ENCODE measurements at regions not wholly inside any gene's neighbourhood (a gene's known extent, or its start where the extent isn't known, plus 50 kb on each side); places are given as distances from the start of the nearest gene placed in this dataset.
"Not testable (repeated sequence)": the region's sequence is repeated elsewhere in the genome, so short reads cannot be mapped to it uniquely, and the experiment has no call there.

- no peak overlapping the region for H3K4me3 Mint-ChIP-seq
- peaks cover 2% of the 10 kb centered on the region for H3K36me3 Mint-ChIP-seq (ENCODE audit: insufficient read depth)
- no peaks in the 10 kb centered on the region for H3K9me3 Mint-ChIP-seq
- DNase-seq (no peak), ATAC-seq (replicated peaks) (no peak)
- no peaks in the 10 kb centered on the region for H3K27me3 Mint-ChIP-seq
- peaks cover 9 to 14% of the 10 kb centered on the region in 2 donors for H3K4me1 Mint-ChIP-seq (ENCODE audit: low read depth in 2 of 2)
- H3K27ac Mint-ChIP-seq, result no peak overlapping the region
Measured at GRCh38 chr3:187850258-187850921, 105.1 kb upstream of the BCL6 start.

GRCh38 chr3:187852842-187853730, 107.8 kb upstream of the BCL6 start:
- H3K9me3 Mint-ChIP-seq, result no peaks in the 10 kb centered on the region

GRCh38 chr3:187855131-187855530, 109.9 kb upstream of the BCL6 start:
- no peak overlapping the region for H3K27ac Mint-ChIP-seq
- peaks cover 2% of the 10 kb centered on the region for H3K36me3 Mint-ChIP-seq (ENCODE audit: insufficient read depth)
- peaks cover 8% of the 10 kb centered on the region in 2 donors for H3K4me1 Mint-ChIP-seq (ENCODE audit: low read depth in 2 of 2)
- DNase-seq (no peak), ATAC-seq (replicated peaks) (no peak)
- no peak overlapping the region for H3K4me3 Mint-ChIP-seq
- H3K27me3 Mint-ChIP-seq, result no peaks in the 10 kb centered on the region
- H3K9me3 Mint-ChIP-seq, result no peaks in the 10 kb centered on the region

More at GRCh38 chr3:187852842-187853730, 107.8 kb upstream of the BCL6 start:
- Mint-ChIP-seq H3K27ac (peak overlapping the region in 1 of 2 donors; percentile 6), H3K4me3 (no peak overlapping the region), H3K36me3 (ENCODE audit: insufficient read depth) (peaks cover 2% of the 10 kb centered on the region), H3K4me1 (ENCODE audit: low read depth in 2 of 2) (peaks cover 9 to 14% of the 10 kb centered on the region in 2 donors), H3K27me3 (no peaks in the 10 kb centered on the region)
- DNase-seq, result no peak
- no peak for ATAC-seq (replicated peaks)

- Mint-ChIP-seq H3K27ac (no peak overlapping the region), H3K4me1 (ENCODE audit: low read depth in 2 of 2) (no peaks in the 10 kb centered on the region), H3K9me3 (peaks cover 0 to 4% of the 10 kb centered on the region in 2 donors), H3K4me3 (no peak overlapping the region), H3K36me3 (ENCODE audit: insufficient read depth) (peaks cover 2% of the 10 kb centered on the region), H3K27me3 (no peaks in the 10 kb centered on the region)
- DNase-seq (no peak), ATAC-seq (replicated peaks) (no peak)
Measured at GRCh38 chr3:187856555-187856954, 111.3 kb upstream of the BCL6 start.

GRCh38 chr3:187858041-187858440, 112.8 kb upstream of the BCL6 start:
- ATAC-seq (replicated peaks), result no peak
- no peak for DNase-seq
- Mint-ChIP-seq H3K9me3 (peaks cover 0 to 4% of the 10 kb centered on the region in 2 donors), H3K4me1 (ENCODE audit: low read depth in 2 of 2) (no peaks in the 10 kb centered on the region), H3K36me3 (ENCODE audit: insufficient read depth) (peaks cover 2% of the 10 kb centered on the region), H3K27me3 (no peaks in the 10 kb centered on the region), H3K27ac (no peak overlapping the region), H3K4me3 (no peak overlapping the region)

GRCh38 chr3:187858711-187859110, 113.4 kb upstream of the BCL6 start:
- no peak for ATAC-seq (replicated peaks)
- no peak for DNase-seq
- no peaks in the 10 kb centered on the region for H3K27me3 Mint-ChIP-seq
- H3K4me3 Mint-ChIP-seq, result no peak overlapping the region
- H3K4me1 Mint-ChIP-seq (ENCODE audit: low read depth in 2 of 2), result no peaks in the 10 kb centered on the region
- H3K36me3 Mint-ChIP-seq (ENCODE audit: insufficient read depth), result no peaks in the 10 kb centered on the region
- H3K9me3 Mint-ChIP-seq, result peaks cover 0 to 4% of the 10 kb centered on the region in 2 donors
- no peak overlapping the region for H3K27ac Mint-ChIP-seq

- DNase-seq; ATAC-seq (replicated peaks); H3K4me1 Mint-ChIP-seq (ENCODE audit: low read depth in 2 of 2); H3K9me3 Mint-ChIP-seq; H3K27me3 Mint-ChIP-seq; H3K36me3 Mint-ChIP-seq (ENCODE audit: insufficient read depth); H3K27ac Mint-ChIP-seq: not testable (repeated sequence)
- peak overlapping the region; percentile 18 to 59 for H3K4me3 Mint-ChIP-seq
Measured at GRCh38 chr3:187862701-187863277, 117.5 kb upstream of the BCL6 start.

GRCh38 chr3:187870360-187871203, 125.3 kb upstream of the BCL6 start:
- H3K36me3 Mint-ChIP-seq (ENCODE audit: insufficient read depth), result no peaks in the 10 kb centered on the region
- H3K9me3 Mint-ChIP-seq, result no peaks in the 10 kb centered on the region
- H3K27ac Mint-ChIP-seq, result no peak overlapping the region
- ATAC-seq (replicated peaks), result no peak
- H3K4me3 Mint-ChIP-seq, result no peak overlapping the region
- H3K27me3 Mint-ChIP-seq, result no peaks in the 10 kb centered on the region
- no peak for DNase-seq
- H3K4me1 Mint-ChIP-seq (ENCODE audit: low read depth in 2 of 2), result peaks cover 0 to 4% of the 10 kb centered on the region in 2 donors

- DNase-seq (no peak), ATAC-seq (replicated peaks) (no peak)
- no peak overlapping the region for H3K4me3 Mint-ChIP-seq
- H3K27me3 Mint-ChIP-seq, result no peaks in the 10 kb centered on the region
- peaks cover 0 to 4% of the 10 kb centered on the region in 2 donors for H3K4me1 Mint-ChIP-seq (ENCODE audit: low read depth in 2 of 2)
- no peak overlapping the region for H3K27ac Mint-ChIP-seq
- no peaks in the 10 kb centered on the region for H3K9me3 Mint-ChIP-seq
- no peaks in the 10 kb centered on the region for H3K36me3 Mint-ChIP-seq (ENCODE audit: insufficient read depth)
Measured at GRCh38 chr3:187871204-187871591, 125.9 kb upstream of the BCL6 start.

GRCh38 chr3:187871848-187872247, 126.6 kb upstream of the BCL6 start:
- DNase-seq, result no peak
- Mint-ChIP-seq H3K27ac (no peak overlapping the region), H3K4me1 (ENCODE audit: low read depth in 2 of 2) (peaks cover 0 to 4% of the 10 kb centered on the region in 2 donors), H3K27me3 (no peaks in the 10 kb centered on the region), H3K36me3 (ENCODE audit: insufficient read depth) (no peaks in the 10 kb centered on the region), H3K9me3 (no peaks in the 10 kb centered on the region), H3K4me3 (no peak overlapping the region)
- no peak for ATAC-seq (replicated peaks)

GRCh38 chr3:187873843-187874242, 128.6 kb upstream of the BCL6 start:
- Mint-ChIP-seq H3K4me3 (no peak overlapping the region), H3K27ac (no peak overlapping the region), H3K36me3 (ENCODE audit: insufficient read depth) (no peaks in the 10 kb centered on the region), H3K9me3 (no peaks in the 10 kb centered on the region), H3K27me3 (no peaks in the 10 kb centered on the region), H3K4me1 (ENCODE audit: low read depth in 2 of 2) (peaks cover 0 to 4% of the 10 kb centered on the region in 2 donors)
- no peak for DNase-seq
- no peak for ATAC-seq (replicated peaks)

- Mint-ChIP-seq H3K27me3 (no peaks in the 10 kb centered on the region), H3K4me1 (ENCODE audit: low read depth in 2 of 2) (no peaks in the 10 kb centered on the region), H3K9me3 (no peaks in the 10 kb centered on the region), H3K36me3 (ENCODE audit: insufficient read depth) (no peaks in the 10 kb centered on the region), H3K4me3 (no peak overlapping the region), H3K27ac (no peak overlapping the region)
- ATAC-seq (replicated peaks) (no peak), DNase-seq (no peak)
Measured at GRCh38 chr3:187875863-187876262, 130.6 kb upstream of the BCL6 start.

Measured in effector memory CD8-positive, alpha-beta T cell (primary cell).